GM12872 (cell line): ENCODE measurements at regions not wholly inside any gene's neighbourhood (a gene's known extent, or its start where the extent isn't known, plus 50 kb on each side); places are given as distances from the start of the nearest gene placed in this dataset.

Experiments used
- TF ChIP-seq, protein P1 (sequence below): IDR thresholded peaks from 3 replicates; pipeline ENCODE4 v1.5.1; 2011; ENCODE audit warnings: low read depth, mild to moderate bottlenecking, low read length, moderate library complexity; ENCODE audit not compliant: insufficient read depth

DNA sequence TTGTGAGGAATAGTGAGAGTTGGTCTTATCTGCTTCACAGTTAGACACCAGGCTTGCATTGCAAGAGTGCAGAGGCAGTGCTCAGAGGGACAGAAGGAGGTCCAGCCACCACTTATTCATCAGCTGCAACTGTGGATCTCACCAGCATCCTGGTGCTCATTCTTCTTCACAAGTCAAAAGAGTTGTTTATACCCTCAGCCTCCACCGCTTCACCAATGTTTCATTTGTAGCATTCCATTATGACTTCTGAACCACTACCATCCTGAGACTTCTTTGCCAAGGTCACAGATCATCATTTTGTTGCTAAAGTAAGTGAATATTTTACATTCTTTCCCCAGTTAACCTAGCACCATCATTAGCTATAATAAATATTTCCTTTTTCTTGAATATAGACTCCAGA is 230.5 kb upstream of the KITLG start:
- TF ChIP-seq, protein P1, sequence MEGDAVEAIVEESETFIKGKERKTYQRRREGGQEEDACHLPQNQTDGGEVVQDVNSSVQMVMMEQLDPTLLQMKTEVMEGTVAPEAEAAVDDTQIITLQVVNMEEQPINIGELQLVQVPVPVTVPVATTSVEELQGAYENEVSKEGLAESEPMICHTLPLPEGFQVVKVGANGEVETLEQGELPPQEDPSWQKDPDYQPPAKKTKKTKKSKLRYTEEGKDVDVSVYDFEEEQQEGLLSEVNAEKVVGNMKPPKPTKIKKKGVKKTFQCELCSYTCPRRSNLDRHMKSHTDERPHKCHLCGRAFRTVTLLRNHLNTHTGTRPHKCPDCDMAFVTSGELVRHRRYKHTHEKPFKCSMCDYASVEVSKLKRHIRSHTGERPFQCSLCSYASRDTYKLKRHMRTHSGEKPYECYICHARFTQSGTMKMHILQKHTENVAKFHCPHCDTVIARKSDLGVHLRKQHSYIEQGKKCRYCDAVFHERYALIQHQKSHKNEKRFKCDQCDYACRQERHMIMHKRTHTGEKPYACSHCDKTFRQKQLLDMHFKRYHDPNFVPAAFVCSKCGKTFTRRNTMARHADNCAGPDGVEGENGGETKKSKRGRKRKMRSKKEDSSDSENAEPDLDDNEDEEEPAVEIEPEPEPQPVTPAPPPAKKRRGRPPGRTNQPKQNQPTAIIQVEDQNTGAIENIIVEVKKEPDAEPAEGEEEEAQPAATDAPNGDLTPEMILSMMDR = no peak

DNA sequence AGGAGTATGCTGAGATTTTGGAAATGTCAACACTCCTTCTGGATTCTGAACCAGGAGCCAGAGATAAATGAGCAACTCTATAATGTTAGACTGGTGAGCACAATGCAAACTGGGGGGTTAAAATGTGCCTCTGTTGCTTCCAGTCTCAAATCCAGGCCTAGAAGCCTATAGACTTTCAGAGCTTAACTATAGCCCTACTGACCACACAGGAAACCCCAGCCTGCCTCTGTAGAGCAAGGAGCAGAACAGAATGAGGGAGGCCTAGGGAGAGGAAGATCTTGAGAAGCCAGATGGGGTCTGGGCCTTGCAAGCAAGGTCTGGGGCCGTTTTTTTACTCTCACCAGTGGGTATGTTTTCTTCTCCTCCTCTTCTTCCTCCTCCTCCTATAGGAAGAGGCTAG is 225.4 kb upstream of the KITLG start:
- TF ChIP-seq, protein P1 = no peak

DNA sequence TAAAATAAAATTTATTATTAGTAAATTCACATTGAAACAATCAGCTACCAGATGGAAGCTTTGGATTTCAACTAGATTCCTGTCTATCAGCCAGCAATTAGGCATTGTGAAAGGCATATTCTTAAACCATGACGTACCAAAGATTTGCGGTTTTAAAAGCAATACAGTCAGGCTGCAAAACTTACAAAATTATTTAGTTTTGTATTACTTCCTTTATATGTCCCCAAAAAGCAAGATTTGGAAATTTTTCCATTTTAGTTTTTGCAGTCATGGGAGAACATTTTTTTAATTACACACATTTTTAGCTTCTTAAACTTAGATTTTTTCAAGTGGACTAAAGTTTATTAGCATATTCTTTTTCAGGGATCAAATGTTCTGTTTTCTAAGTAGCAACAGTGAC is 225.0 kb upstream of the KITLG start:
- TF ChIP-seq, protein P1 = no peak

DNA sequence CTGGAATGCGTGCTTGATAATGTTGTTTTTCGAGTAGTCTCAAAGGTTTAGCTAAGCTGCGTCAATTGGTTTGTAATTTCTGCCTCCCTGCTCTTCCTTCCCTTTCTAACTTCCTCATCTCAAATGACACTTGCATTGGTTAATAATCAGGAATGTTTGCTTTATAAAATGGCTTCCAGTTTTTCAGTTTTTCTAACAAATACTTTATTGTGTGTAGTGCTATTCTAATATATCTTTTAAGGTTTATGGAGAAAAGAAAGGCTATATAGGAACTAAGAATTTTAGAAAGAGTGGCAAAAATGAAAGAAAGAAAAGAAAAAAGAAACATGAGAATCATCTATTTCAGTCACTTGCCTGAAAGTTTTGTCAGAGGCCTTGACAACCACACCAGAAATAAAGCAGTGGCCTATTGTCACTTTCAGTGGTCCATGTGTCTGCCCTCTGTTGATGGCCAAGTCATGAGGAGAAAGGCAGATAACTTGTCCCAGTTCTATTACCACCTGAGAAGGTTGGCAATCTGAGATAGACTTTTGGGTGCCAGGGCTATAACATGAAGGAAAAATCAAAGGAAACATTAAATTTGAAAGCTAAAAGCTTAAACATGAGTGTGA is 221.9 kb upstream of the KITLG start:
- TF ChIP-seq, protein P1 = no peak

DNA sequence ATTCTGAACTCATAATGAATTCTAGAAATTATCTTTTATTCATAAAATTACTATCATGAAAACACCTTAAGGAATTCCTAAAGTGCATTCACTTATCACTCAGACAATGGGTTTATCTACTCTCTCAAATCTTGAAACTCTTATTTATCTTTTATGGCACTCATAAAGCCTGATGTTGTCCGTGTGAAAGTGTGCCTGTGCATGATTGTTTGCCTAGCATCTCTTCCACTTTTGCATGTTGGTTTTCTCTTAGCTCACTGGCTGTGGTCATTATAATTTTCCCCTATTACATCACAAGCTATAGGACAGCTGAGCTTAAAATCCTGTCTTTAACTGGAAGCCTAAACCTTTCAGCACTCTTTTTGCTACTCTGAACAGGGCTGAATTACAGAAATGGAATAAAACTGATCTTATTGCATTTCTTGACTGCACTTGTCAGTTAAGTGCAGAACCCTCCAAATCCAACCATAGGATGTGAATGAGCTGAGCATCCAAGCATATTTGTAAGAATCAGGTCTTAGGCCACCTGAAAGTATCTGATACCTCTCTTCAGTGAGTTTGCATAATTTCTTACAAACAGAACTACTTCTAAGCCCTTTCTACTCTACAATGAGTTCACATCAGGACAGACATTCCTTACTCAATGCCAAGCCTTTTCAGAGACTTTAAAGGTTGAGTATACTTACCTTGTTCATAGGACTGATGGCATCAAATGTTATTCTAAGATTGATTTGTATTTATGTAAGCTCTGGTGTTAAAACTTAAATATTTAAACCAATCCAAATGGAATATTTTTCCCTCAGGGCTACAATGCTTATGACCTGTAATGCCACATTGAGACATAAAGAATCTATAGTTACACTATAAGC is 221.2 kb upstream of the KITLG start:
- TF ChIP-seq, protein P1 = no peak

DNA sequence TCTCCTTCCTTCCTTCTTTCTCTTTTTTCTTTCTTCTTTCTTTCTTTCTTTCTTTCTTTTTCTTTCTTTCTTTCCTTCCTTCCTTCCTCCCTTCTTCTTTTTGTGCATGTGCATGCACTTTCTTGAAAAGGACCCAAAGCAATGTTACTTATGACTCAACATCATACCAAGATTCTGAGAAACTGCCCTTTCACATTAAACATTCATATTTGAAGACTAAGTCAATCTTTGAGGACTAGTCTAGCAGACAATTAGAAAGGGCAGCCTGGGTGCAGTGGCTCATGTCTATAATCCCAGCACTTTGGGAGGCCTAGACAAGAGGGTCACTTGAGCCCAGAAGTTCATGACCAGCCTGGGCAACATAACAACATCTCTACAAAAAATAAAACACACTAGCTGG is 212.8 kb upstream of the KITLG start:
- TF ChIP-seq, protein P1 = no peak

DNA sequence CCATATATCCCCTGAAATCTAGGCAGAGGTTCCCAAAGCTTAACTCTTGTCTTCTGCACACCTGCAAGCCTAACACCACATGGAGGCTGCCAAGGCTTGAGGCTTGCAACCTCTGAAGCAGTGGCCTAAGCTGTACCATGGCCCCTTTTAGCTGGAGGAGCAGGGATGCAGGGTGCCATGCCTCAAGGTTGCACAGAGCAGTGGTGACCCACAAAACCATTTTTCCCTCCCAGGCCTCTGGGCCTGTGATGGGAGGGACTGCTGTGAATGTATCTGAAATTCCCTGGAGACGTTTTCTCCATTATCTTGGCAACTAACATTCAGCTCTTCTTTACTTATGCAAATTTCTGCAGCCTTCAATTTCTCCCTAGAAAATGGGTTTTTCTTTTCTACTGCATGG is 210.0 kb upstream of the KITLG start:
- TF ChIP-seq, protein P1 = no peak
